ENCODE measurements at regions not wholly inside any gene's neighbourhood (a gene's known extent, or its start where the extent isn't known, plus 50 kb on each side); places are given as distances from the start of the nearest gene placed in this dataset.

DNA sequence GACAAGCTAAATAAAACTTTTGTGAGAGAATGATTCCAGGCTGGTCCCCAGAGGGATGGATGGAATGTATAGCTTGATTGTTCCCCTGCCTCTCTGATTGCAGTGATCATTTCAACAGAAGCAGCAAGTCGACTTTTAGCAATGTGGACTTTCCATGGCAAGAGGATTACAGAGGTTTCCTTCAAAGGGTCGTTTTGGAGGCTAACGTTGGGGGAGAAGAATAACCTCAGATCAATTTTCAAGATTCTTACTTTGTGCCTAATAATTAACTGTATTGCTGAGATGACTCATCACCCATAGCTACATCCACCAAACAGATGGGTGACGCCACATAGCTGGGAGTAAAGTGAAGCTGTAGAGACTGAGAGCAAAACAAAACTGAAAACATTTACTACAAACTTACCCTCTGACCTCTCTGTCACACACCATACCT lies 79.9 kb downstream of the GTPBP8 start (continued):
- TF ChIP-seq SIX5 (IDR thresholded peaks at IDR 0.05; ENCODE audit: low read depth, low read length) = no peak
- no peak for TF ChIP-seq SIN3A (conservative IDR thresholded peaks at IDR 0.05 in 1 of 2, IDR thresholded peaks at IDR 0.05 in 1 of 2; ENCODE audit: low read depth in 1 of 2, low read length in 2 of 2)
